HG03460 (cell line): ENCODE measurements at regions not wholly inside any gene's neighbourhood (a gene's known extent, or its start where the extent isn't known, plus 50 kb on each side); places are given as distances from the start of the nearest gene placed in this dataset.
"Not testable (repeated sequence)": the region's sequence is repeated elsewhere in the genome, so short reads cannot be mapped to it uniquely, and the experiment has no call there.

Experiments used
- ATAC-seq: cut with Tn5 transposase; IDR thresholded peaks from one replicate; pipeline ENCODE4 v1.9.1; 2021; ENCODE audit not compliant: unreplicated experiment

- ATAC-seq = no peak
These were observed 185.2 kb downstream of the AEBP2 start for GRCh38 chr12:19624491-19624890.

GRCh38 chr12:19625551-19625950 lies 186.3 kb downstream of the AEBP2 start:
- ATAC-seq = not testable (repeated sequence)

GRCh38 chr12:19627719-19628118 lies 188.4 kb downstream of the AEBP2 start:
- no peak for ATAC-seq

- no peak for ATAC-seq
These were observed 191.2 kb downstream of the AEBP2 start for GRCh38 chr12:19630536-19630935.

GRCh38 chr12:19633194-19633593 lies 193.9 kb downstream of the AEBP2 start:
- ATAC-seq = no peak

- no peak for ATAC-seq
These were observed 194.3 kb downstream of the AEBP2 start for GRCh38 chr12:19633641-19634040.

- no peak for ATAC-seq
These were observed 200.6 kb downstream of the AEBP2 start for GRCh38 chr12:19639781-19640415.

GRCh38 chr12:19641235-19642080 lies 202.2 kb downstream of the AEBP2 start:
- ATAC-seq = no peak

- no peak for ATAC-seq
These were observed 203.1 kb downstream of the AEBP2 start for GRCh38 chr12:19642345-19642744.

- no peak for ATAC-seq
These were observed 204.3 kb downstream of the AEBP2 start for GRCh38 chr12:19643635-19644034.

GRCh38 chr12:19644571-19644970 lies 205.3 kb downstream of the AEBP2 start:
- no peak for ATAC-seq

- no peak for ATAC-seq
These were observed 206.5 kb downstream of the AEBP2 start for GRCh38 chr12:19645823-19646222.

GRCh38 chr12:19646599-19646998 lies 207.3 kb downstream of the AEBP2 start:
- ATAC-seq = no peak

- no peak for ATAC-seq
These were observed 208.7 kb downstream of the AEBP2 start for GRCh38 chr12:19647806-19648556.

- ATAC-seq = no peak
These were observed 209.3 kb downstream of the AEBP2 start for GRCh38 chr12:19648591-19648990.

GRCh38 chr12:19652386-19652785 lies 213.1 kb downstream of the AEBP2 start:
- ATAC-seq = no peak

GRCh38 chr12:19654650-19655376 lies 215.5 kb downstream of the AEBP2 start:
- ATAC-seq = no peak

GRCh38 chr12:19657118-19657731 lies 217.9 kb downstream of the AEBP2 start:
- no peak for ATAC-seq

GRCh38 chr12:19657732-19658130 lies 218.4 kb downstream of the AEBP2 start:
- ATAC-seq = no peak

- no peak for ATAC-seq
These were observed 219.8 kb downstream of the AEBP2 start for GRCh38 chr12:19659086-19659485.

- ATAC-seq = no peak
These were observed 220.2 kb downstream of the AEBP2 start for GRCh38 chr12:19659501-19659900.
